ENCODE measurements at regions not wholly inside any gene's neighbourhood (a gene's known extent, or its start where the extent isn't known, plus 50 kb on each side); places are given as distances from the start of the nearest gene placed in this dataset.
"Not testable (repeated sequence)": the region's sequence is repeated elsewhere in the genome, so short reads cannot be mapped to it uniquely, and the experiment has no call there.

GRCh38 chr13:111614613-111615012, 294.2 kb downstream of the TEX29 start:
- DNase-seq (ENCODE audit: low read depth in 2 of 2, low spot score in 1 of 2): no peak

DNA sequence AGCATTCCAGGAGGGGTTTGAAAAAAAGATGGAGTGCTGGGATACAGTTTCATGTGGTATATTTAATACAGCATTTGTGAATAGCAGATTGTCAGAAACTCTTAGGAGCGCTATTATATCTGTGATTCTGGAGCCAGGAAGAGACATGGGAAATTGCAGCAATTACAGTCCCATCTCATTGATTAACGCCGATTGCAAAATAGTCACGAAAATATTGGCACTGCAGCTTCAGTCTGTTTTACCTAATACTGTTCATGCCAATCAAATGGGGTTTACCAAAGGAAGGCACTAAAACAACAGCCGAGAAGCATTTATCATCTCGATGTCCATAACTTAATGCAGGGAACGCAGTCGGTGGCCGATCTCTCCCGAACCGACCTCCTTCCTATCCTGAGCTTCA, 295.8 kb downstream of the TEX29 start:
- no peak for DNase-seq (ENCODE audit: low read depth in 2 of 2, low spot score in 1 of 2)

DNA sequence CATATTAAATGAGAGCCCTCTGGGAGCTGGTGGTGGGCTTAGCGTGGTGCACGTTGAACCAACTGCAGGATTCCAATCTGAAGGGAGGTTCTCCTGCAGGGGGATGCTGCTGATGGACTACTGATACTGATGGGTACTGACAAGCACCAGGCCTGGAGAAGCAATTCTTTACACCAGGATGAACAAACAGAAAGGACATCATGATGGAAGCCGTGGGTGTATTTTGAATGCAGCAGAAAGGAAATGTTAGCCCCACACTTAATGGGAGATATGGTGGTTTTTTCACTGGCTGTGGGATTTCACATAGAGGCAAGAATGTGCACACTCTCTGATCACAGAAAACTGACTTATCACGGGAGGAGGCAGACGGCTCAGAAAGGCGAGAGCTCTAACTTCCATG, 299.7 kb downstream of the TEX29 start:
- no peak for DNase-seq (ENCODE audit: low read depth in 2 of 2, low spot score in 1 of 2)

GRCh38 chr13:111620586-111620985, 300.1 kb downstream of the TEX29 start:
- DNase-seq (ENCODE audit: low read depth in 2 of 2, low spot score in 1 of 2): no peak

- no peak for DNase-seq (ENCODE audit: low read depth in 2 of 2, low spot score in 1 of 2)
Observed at GRCh38 chr13:111621164-111621563, 300.7 kb downstream of the TEX29 start.

DNA sequence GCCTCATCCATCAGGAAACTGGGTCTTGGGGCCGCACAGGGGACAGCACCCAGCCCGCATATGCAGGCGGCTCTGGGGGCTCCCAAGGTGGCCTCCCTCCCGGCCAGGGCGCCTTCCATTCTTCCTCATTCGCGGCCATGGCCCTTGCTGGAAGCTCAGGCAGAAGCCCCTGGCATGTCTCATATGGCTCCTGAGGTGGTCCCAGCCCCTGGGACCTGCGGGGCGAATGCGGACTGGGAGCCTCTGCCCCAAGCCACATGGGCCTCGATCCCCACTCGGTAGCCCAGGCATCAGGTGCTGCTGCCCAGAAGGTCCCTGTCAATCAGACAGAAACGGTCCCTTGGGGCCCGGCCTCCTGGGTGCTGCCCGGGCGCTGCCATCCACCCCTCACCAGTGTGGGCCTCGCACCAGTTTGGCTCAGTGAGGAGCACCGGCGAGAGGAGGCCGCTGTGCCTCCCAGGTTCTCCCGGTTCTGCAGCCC, 301.6 kb downstream of the TEX29 start:
- DNase-seq (ENCODE audit: low read depth in 2 of 2, low spot score in 1 of 2): no peak

- DNase-seq (ENCODE audit: low read depth in 2 of 2, low spot score in 1 of 2): no peak
Observed at GRCh38 chr13:111623208-111623607, 302.8 kb downstream of the TEX29 start.

DNA sequence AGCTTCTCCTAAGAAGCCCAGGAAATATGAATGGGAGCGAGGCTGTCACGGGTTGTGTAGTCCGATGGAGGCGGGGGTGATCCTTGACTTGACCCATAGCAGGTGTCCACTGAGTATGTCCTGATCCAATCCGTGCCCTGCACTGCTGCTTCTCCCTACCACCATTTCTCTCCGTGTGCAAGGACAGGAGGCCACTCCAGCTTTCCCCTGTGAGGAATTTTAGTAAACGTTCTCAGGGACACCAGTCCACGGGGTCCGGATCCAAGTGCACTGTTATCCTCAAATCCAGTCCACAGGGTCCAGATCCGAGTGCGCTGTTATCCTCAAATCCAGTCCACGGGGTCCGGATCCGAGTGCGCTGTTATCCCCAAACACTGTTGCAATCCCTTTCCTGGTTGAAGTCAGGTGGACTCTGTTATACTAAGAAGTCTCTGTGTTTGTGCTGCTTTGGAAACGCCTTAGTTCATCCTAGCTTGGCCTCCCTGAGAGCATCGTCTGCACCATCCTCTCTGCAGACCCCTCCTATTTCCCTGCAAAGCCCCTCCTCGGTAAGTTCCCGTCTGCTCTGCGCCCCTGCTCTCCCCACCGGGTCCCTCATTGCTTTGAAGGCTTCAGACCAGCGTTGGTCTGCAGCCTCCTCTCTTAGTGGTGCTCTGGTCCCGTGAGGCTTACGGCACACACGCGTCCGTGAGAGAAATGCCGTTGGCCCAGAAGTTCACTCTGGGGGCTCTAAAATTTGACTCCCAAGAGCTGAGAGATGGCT, 303.5 kb downstream of the TEX29 start:
- no peak for DNase-seq (ENCODE audit: low read depth in 2 of 2, low spot score in 1 of 2)

- DNase-seq (ENCODE audit: low read depth in 2 of 2, low spot score in 1 of 2): no peak
Observed at GRCh38 chr13:111625526-111626315, 305.3 kb downstream of the TEX29 start.

GRCh38 chr13:111626371-111627305, 306.2 kb downstream of the TEX29 start:
- no peak for DNase-seq (ENCODE audit: low read depth in 2 of 2, low spot score in 1 of 2)

DNA sequence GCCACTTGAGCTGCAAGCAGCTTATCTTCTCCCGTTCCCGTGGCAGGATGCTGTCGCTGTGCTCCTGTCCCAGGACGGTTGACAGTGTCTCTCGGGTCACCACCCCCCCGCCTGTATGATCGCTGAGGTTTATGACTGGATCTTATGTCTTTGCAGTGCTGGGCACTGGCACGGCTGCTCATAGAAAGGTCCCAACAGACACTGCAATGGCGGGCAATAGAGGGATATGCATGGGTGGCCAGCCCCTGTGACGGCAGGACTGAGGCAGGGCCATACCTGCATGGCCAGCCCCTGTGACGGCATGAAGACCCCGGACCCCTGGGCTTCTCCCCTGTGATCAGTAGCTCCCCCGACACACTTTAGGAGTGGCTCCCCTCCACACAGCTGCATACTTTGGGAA, 307.2 kb downstream of the TEX29 start:
- no peak for DNase-seq (ENCODE audit: low read depth in 2 of 2, low spot score in 1 of 2)

GRCh38 chr13:111629016-111629415, 308.6 kb downstream of the TEX29 start:
- DNase-seq (ENCODE audit: low read depth in 2 of 2, low spot score in 1 of 2): no peak

DNA sequence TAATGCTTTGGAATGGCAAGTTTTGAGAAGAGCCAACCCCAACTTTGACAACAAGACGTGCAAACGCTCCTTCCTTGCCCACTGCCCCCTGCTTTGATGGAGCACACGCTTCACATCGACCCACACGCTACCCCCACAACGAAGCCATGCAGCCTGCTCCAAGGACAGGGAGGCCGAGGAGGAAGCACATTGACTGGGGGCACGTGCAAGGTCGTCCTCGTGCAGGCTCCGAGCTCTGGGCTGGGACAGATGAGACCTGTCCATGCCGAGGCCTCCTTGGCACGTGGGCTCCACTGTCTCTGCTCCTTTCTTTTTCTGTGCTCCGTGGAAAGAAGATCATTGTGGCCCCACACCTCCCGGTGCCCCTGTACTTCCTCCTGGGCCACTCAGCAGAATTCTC, 309.0 kb downstream of the TEX29 start:
- DNase-seq (ENCODE audit: low read depth in 2 of 2, low spot score in 1 of 2): no peak

DNA sequence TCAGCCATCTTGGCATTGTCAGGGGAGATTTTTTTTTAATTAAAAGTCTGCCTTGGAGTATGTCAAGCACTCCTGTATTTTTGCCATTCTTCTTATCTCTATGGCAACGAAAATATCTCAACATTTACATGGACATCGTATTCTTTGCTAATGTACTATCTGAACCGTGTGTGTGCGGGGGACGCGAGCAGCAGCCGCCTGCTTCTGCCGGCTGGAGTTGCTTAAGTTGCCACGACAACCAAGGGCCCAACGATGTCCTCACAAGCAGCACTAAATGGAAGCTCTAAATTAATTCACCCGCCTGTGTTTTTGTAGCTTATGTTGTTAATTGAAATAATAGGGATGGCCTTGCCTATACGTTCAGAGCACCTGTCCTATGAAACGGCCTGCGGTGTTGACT, 309.5 kb downstream of the TEX29 start:
- DNase-seq (ENCODE audit: low read depth in 2 of 2, low spot score in 1 of 2): no peak

- DNase-seq (ENCODE audit: low read depth in 2 of 2, low spot score in 1 of 2): no peak
Observed at GRCh38 chr13:111630406-111630805, 310.0 kb downstream of the TEX29 start.

GRCh38 chr13:111631271-111631670, 310.8 kb downstream of the TEX29 start:
- not testable (repeated sequence) for DNase-seq (ENCODE audit: low read depth in 2 of 2, low spot score in 1 of 2)

DNA sequence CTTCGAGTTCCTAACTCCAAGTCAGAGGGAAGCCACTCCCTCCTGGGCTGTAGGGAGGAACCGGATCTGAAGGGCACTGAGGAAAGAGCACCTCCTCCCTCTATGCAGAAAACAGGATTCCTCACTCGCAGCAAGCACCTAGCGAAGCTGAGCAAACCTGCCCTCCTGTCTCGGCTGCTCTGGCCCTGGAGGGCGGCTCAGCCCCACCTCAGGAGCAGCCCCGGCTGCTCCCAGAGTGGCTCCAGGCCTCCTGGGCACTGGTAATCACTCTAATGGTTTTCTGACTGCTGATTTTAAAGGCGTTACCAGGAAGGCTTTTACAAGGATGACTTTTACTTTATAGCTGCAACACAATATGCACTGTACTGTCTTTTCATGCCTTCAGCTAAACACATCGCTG, 312.5 kb downstream of the TEX29 start:
- no peak for DNase-seq (ENCODE audit: low read depth in 2 of 2, low spot score in 1 of 2)

DNA sequence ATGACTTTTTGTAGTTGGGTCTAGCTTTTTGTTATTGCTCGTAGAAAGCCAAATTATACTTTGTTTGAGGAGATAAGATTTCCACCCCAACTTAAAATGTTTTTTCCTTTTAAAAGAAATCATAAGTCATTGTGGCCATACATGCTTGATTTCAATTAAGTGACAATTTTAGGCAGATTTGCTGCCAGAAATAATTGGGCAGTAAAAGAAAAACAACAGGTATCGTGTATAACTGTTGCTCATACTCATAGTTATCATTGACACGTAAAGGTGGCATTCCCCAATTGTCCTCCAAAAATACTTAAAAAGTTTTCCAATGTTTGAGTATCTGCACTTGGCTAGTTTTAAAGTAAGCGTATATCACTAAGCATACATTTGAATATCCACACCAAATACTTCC, 313.0 kb downstream of the TEX29 start:
- DNase-seq (ENCODE audit: low read depth in 2 of 2, low spot score in 1 of 2): no peak

GRCh38 chr13:111634410-111634809, 314.0 kb downstream of the TEX29 start:
- DNase-seq (ENCODE audit: low read depth in 2 of 2, low spot score in 1 of 2): no peak

DNA sequence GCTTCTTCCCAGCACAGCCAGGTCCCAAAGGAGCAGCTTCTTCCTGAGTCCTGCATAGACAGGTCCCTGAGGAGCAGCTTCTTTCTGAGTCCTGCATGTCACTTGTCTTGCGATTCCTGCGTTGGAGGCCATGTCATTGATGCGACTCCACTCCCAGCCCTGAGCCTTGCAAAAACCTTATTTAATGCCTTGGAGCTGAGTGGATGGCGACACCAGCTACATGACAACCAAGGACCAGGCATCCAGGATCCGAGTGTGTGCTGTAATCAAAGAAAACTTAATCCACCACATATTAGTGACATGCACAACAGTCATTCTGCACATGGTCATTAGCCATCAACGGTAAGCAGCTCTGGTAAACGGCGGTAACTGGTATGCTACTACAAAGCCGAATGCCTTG, 315.8 kb downstream of the TEX29 start:
- DNase-seq (ENCODE audit: low read depth in 2 of 2, low spot score in 1 of 2): no peak

DNA sequence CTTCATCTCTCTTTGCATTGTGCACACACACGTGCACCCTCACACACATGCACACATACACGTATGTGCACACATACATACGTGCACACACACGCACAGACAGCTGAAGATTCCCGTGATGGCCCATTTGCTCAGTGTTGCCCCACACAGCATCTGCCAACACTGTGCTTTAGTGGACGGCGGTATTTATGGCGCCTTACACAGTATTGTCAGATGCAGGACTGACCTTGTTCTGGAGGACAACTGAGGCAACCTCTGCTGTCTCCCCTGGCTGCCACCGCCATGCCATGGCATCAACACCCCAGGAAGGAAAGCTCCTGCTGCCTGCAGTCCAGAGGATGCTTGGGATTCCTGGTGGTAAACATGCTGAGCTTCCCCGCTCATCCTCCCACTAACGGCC, 316.4 kb downstream of the TEX29 start:
- DNase-seq (ENCODE audit: low read depth in 2 of 2, low spot score in 1 of 2): no peak
